Pancreas (tissue), 10 donors: ENCODE measurements at regions not wholly inside any gene's neighbourhood (a gene's known extent, or its start where the extent isn't known, plus 50 kb on each side); places are given as distances from the start of the nearest gene placed in this dataset.

Experiments
- ATAC-seq, 4 donors: fragments of 200-7000 bp; cut with Tn5 transposase; one replicate each; pipeline versions ENCODE4 v1.8.0 to v1.9.1; 2020; ENCODE audit warnings: mild to moderate bottlenecking in 4 of 4, moderate library complexity in 4 of 4
- DNase-seq, 6 donors: peaks; one replicate each; pipeline ENCODE4 v3.0.0-alpha.2; 2020
- FAIRE-seq: peaks from 2 replicates; lab custom pipeline; 2012; peaks lifted over from hg19 to GRCh38; lab: Jason Lieb, UNC
- H3K27ac ChIP-seq, 4 donors: fragments of 200-600 bp; sonication (generic); 1 replicate in 3 of 4; 2 replicates in 1 of 4; pipeline versions ENCODE4 v1.5.0 to v1.8.0; 2020
- H3K27me3 ChIP-seq, 4 donors: fragments of 200-600 bp; one replicate each; pipeline ENCODE4 v1.8.0; 2021
- H3K36me3 ChIP-seq, 3 donors: fragments of 200-600 bp; sonication (generic) in 1 of 3; one replicate each; pipeline versions ENCODE4 v1.5.0 to v1.8.0; 2020 to 2021
- H3K4me1 ChIP-seq, 3 donors: fragments of 200-600 bp; one replicate each; pipeline ENCODE4 v1.8.0; 2021
- H3K4me3 ChIP-seq, 4 donors: fragments of 200-600 bp; sonication (generic) in 2 of 4; one replicate each; pipeline versions ENCODE4 v1.5.0 to v1.8.0; 2020 to 2021
- H3K9me3 ChIP-seq, 4 donors: fragments of 200-600 bp; one replicate each; pipeline ENCODE4 v1.8.0; 2021
- CTCF ChIP-seq, 4 donors: fragments of 200-600 bp; sonication (generic) in 3 of 4; IDR thresholded peaks; one replicate each; pipeline versions ENCODE4 v1.5.0 to v1.8.0; 2021; ENCODE audit warnings: antibody characterized with exemption in 4 of 4
- WGBS, 2 donors: extraction: QIAGEN DNeasy Blood & Tissue Kit; methylation state at CpG; one replicate each; pipeline ENCODE4 v1.1.7; 2013; 5-methylcytosine and 5-hydroxymethylcytosine counted together
- intact Hi-C, 3 donors: fragments of 100-400 bp; cut with DNase I; formaldehyde crosslinking; loops; one replicate each; pipeline versions ENCODE4 v1.11.1 to v1.14.2; 2022
- donor health status: healthy with polysubstance abuse.
- donor health status: DM: no; HTN: no; CAD: no; lungs with moderate emphysema.
- donor health status: DM: no; HTN: no; CAD: no.
- donor health status: control.
- donor health status: control.
- donor health status: Bipolar disorder and iron deficiency.
- donor health status: DM: yes; HTN: yes; CAD: no.
- donor health status: DM: no; HTN: no; CAD: no.
- donor health status: DM: no; HTN: no; CAD: no.
- donor health status: DM: yes; HTN: yes; CAD: no.

DNA sequence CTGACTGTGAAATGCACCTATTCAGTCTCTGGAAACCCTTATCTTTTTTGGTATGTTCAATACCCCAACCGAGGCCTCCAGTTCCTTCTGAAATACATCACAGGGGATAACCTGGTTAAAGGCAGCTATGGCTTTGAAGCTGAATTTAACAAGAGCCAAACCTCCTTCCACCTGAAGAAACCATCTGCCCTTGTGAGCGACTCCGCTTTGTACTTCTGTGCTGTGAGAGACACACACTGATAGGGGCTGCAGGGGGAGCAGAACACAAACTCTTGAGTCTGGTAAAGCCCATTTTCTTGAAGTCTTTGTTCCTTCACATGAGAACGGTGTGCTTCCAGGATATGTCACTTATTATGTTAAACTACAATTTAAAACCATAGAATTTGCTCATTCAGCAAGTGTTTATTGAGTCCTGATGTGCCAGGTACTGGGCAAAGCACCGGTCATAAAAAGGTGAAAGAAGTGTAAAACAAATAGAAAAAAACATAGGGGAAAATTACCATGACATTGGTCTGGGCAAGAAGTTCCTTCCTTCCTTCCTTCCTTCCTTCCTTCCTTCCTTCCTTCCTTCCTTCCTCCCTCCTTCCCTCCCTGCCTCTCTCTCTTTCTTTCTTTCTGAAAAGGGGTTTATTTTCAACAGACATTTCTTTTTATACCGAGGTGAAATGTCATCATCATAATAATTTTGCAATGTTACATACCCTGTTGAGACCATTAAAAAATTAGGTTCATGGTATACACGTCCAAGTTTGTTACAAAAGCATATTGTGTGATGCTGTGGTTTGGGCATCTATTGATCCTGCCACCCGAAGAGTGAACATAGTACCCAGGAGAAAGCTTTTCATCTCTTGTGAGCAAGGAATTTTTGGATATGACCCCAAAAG is 50.7 kb upstream of the OR4E1 start:
- intact Hi-C loops, result no loop called here

DNA sequence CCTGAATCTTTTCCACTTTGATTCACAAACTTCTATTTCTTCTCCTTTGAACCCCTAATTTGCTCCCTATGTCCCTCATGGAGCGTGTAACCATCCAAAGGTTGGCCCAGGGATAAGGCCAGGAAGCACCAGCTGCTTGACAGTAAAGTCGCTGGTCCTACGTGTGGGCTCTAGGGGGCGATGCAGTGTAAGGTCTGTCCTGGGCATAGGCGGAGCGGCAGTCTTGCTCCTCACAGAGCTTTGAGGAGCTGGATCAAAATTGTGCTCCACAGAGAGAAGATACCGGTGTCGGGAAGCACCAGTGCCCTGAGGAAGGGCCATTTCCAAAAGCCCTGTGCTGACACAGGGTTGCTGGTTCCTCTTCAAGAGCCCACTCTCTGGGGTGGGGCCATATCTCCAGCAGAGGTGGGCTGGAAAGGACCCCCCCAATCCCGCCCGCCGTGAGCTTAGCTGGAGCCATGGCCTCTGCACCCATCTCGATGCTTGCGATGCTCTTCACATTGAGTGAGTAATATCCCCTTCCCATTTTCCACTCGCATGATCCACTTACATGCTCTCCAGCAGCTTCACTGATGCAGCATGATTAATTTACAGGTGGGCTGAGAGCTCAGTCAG is 49.9 kb upstream of the OR4E1 start:
- ATAC-seq, result no peak
- Histone ChIP-seq H3K4me1 (no peaks in the 10 kb centered on the region), H3K27ac (no peak overlapping the region), H3K27me3 (peaks cover 0 to 4% (median 0%) of the 10 kb centered on the region in 4 donors), H3K9me3 (no peaks in the 10 kb centered on the region), H3K36me3 (no peaks in the 10 kb centered on the region), H3K4me3 (no peak overlapping the region)
- no peak for TF ChIP-seq CTCF (IDR thresholded peaks at IDR 0.05)
- FAIRE-seq, result no peak
- DNase-seq, result no peak
- 44 to 48% methylated on average over 14 of the region's 14 CpGs for WGBS, 2 donors
- intact Hi-C loops, result no loop called here

More for the DNA sequence above, 50.7 kb upstream of the OR4E1 start:
- no peak for TF ChIP-seq CTCF (IDR thresholded peaks at IDR 0.05)
- H3K27ac ChIP-seq, result no peak overlapping the region
- FAIRE-seq (no peak), ATAC-seq (no peak), DNase-seq (no peak)
- peaks cover 0 to 4% (median 0%) of the 10 kb centered on the region in 4 donors for H3K27me3 ChIP-seq
- no peaks in the 10 kb centered on the region for H3K4me1 ChIP-seq
- no peaks in the 10 kb centered on the region for H3K9me3 ChIP-seq
- no peak overlapping the region for H3K4me3 ChIP-seq
- no peaks in the 10 kb centered on the region for H3K36me3 ChIP-seq
- 47 to 55% methylated on average over 8 of the region's 8 CpGs for WGBS, 2 donors
